ENCODE measurements at regions not wholly inside any gene's neighbourhood (a gene's known extent, or its start where the extent isn't known, plus 50 kb on each side); places are given as distances from the start of the nearest gene placed in this dataset.

- DNase-seq = no peak
- 4% methylated on average over 11 of the region's 12 CpGs for WGBS (ENCODE audit: low lambda C conversion rate)
- Histone ChIP-seq H3K4me3 (ENCODE audit: low read depth in 2 of 2, low read length in 1 of 2) (no peak overlapping the region), H3K27ac (ENCODE audit: low read depth in 2 of 2, low read length in 1 of 2) (no peak overlapping the region), H3K4me2 (no peak overlapping the region), H3K36me3 (replicated peaks in 1 of 2; ENCODE audit: control insufficient read depth in 1 of 2, insufficient read depth in 2 of 2, low read length in 1 of 2) (no peaks in the 10 kb centered on the region), H3K9me3 (no peaks in the 10 kb centered on the region), H3K9me2 (no peaks in the 10 kb centered on the region), H3F3A (replicated peaks; ENCODE audit: insufficient read depth) (no peaks in the 10 kb centered on the region), H4K20me1 (ENCODE audit: insufficient read depth) (no peaks in the 10 kb centered on the region), H3K27me3 (ENCODE audit: insufficient read depth) (peaks cover 30% of the 10 kb centered on the region), H3K4me1 (ENCODE audit: control insufficient read depth in 1 of 2, insufficient read depth in 2 of 2, low read depth in 1 of 2, low read length in 1 of 2) (no peaks in the 10 kb centered on the region), H2AFZ (ENCODE audit: low read depth) (no peak overlapping the region), H3K79me2 (ENCODE audit: insufficient read depth) (no peaks in the 10 kb centered on the region), H3K9ac (no peak overlapping the region)
- TF ChIP-seq IRF3 (IDR thresholded peaks at IDR 0.05; ENCODE audit: low read depth, low read length) (no peak), FOXJ3 (CRISPR knock-in tag; IDR thresholded peaks at IDR 0.05) (no peak), YY1 (IDR thresholded peaks at IDR 0.05; ENCODE audit: low read depth) (no peak), TCF12 (IDR thresholded peaks at IDR 0.05) (no peak), FOXM1 (IDR thresholded peaks at IDR 0.05; ENCODE audit: low read depth) (no peak), NRF1 (IDR thresholded peaks at IDR 0.05; ENCODE audit: low read depth, low read length) (no peak), RAD21 (IDR thresholded peaks at IDR 0.05; ENCODE audit: low read length) (no peak), USF2 (IDR thresholded peaks at IDR 0.05; ENCODE audit: borderline replicate concordance, low read depth, low read length) (no peak), SIN3A (IDR thresholded peaks at IDR 0.05; ENCODE audit: borderline replicate concordance, low read depth, low read length) (no peak), RFX5 (IDR thresholded peaks at IDR 0.05; ENCODE audit: low read length) (no peak)
- POLR2A ChIA-PET = no interaction called here
- CTCF ChIA-PET = no interaction called here
Measured at GRCh38 chr13:111458001-111458531, 137.6 kb downstream of the TEX29 start.

- Histone ChIP-seq H3F3A (replicated peaks; ENCODE audit: insufficient read depth) (no peaks in the 10 kb centered on the region), H3K4me2 (no peak overlapping the region), H3K4me1 (ENCODE audit: control insufficient read depth in 1 of 2, insufficient read depth in 2 of 2, low read depth in 1 of 2, low read length in 1 of 2) (no peaks in the 10 kb centered on the region), H3K36me3 (replicated peaks in 1 of 2; ENCODE audit: control insufficient read depth in 1 of 2, insufficient read depth in 2 of 2, low read length in 1 of 2) (no peaks in the 10 kb centered on the region), H3K27me3 (ENCODE audit: insufficient read depth) (peaks cover 37% of the 10 kb centered on the region), H3K9me3 (no peaks in the 10 kb centered on the region), H3K9ac (no peak overlapping the region), H3K79me2 (ENCODE audit: insufficient read depth) (no peaks in the 10 kb centered on the region), H3K27ac (ENCODE audit: low read depth in 2 of 2, low read length in 1 of 2) (no peak overlapping the region), H2AFZ (ENCODE audit: low read depth) (no peak overlapping the region), H3K4me3 (ENCODE audit: low read depth in 2 of 2, low read length in 1 of 2) (no peak overlapping the region), H3K9me2 (no peaks in the 10 kb centered on the region), H4K20me1 (ENCODE audit: insufficient read depth) (no peaks in the 10 kb centered on the region)
- ChIA-PET CTCF (interaction anchor here (1.0 kb wide), 2 partner anchors 16 to 23 kb away, joined by 3 to 4 read pairs; no protein-coding TSS in a partner anchor), POLR2A (no interaction called here)
- DNase-seq = no peak
- WGBS (ENCODE audit: low lambda C conversion rate) = 4% methylated on average over 10 of the region's 16 CpGs
- TF ChIP-seq MEF2A (IDR thresholded peaks at IDR 0.05; ENCODE audit: borderline replicate concordance, low read depth) = no peak
Measured at GRCh38 chr13:111458739-111459138, 138.3 kb downstream of the TEX29 start.

All from SK-N-SH (cell line).